Lung (tissue), 11 donors: ENCODE measurements at regions not wholly inside any gene's neighbourhood (a gene's known extent, or its start where the extent isn't known, plus 50 kb on each side); places are given as distances from the start of the nearest gene placed in this dataset.

Experiments used
- ATAC-seq: fragments of 200-7000 bp; cut with Tn5 transposase; one replicate; pipeline ENCODE4 v1.9.1; 2020; ENCODE audit warnings: moderate number of reproducible peaks; ENCODE audit not compliant: insufficient read depth, low FRiP score
- DNase-seq, 3 donors: peaks; one replicate each; pipeline ENCODE4 v3.0.0-alpha.2; 2013 to 2017
- H3K27ac ChIP-seq, 2 donors: one replicate each; pipeline ENCODE4 v1.5.1; 2013; ENCODE audit warnings: mild to moderate bottlenecking in 2 of 2, moderate library complexity in 2 of 2, control low read depth in 1 of 2, inconsistent platforms in 1 of 2, low read depth in 1 of 2, low read length in 1 of 2
- H3K27me3 ChIP-seq, 3 donors: one replicate each; pipeline ENCODE4 v1.5.1; 2013; ENCODE audit warnings: low read length in 2 of 3; ENCODE audit not compliant: control insufficient read depth in 3 of 3, insufficient read depth in 3 of 3
- H3K36me3 ChIP-seq, 4 donors: one replicate each; pipeline ENCODE4 v1.5.1; 2013; ENCODE audit warnings: low read length in 4 of 4, mild to moderate bottlenecking in 1 of 4, moderate library complexity in 1 of 4; ENCODE audit not compliant: control insufficient read depth in 4 of 4, insufficient read depth in 4 of 4
- H3K4me1 ChIP-seq, 5 donors: one replicate each; pipeline ENCODE4 v1.5.1; 2013; ENCODE audit warnings: low read length in 5 of 5, mild to moderate bottlenecking in 2 of 5, moderate library complexity in 1 of 5; ENCODE audit not compliant: control insufficient read depth in 5 of 5, insufficient read depth in 5 of 5
- H3K4me3 ChIP-seq: one replicate; pipeline ENCODE4 v1.5.1; 2013; ENCODE audit warnings: mild to moderate bottlenecking, control low read depth, moderate library complexity
- H3K9ac ChIP-seq, 2 donors: one replicate each; pipeline ENCODE4 v1.5.1; 2013; ENCODE audit warnings: low read length in 2 of 2, control low read depth in 1 of 2; ENCODE audit not compliant: insufficient read depth in 1 of 2
- H3K9me3 ChIP-seq, 4 donors: one replicate each; pipeline ENCODE4 v1.5.1; 2013; ENCODE audit warnings: low read length in 3 of 4, mild to moderate bottlenecking in 1 of 4, moderate library complexity in 1 of 4; ENCODE audit not compliant: control insufficient read depth in 4 of 4, insufficient read depth in 3 of 4
- CTCF ChIP-seq: IDR thresholded peaks from 2 replicates; pipeline ENCODE4 v1.5.1; 2012; ENCODE audit warnings: mild to moderate bottlenecking; ENCODE audit errors: control extremely low read depth, extremely low read depth
- WGBS, 2 donors: extraction: QIAGEN DNeasy Blood & Tissue Kit; methylation state at CpG; one replicate each; pipeline ENCODE4 v1.1.7; 2013; 5-methylcytosine and 5-hydroxymethylcytosine counted together
- donor health status: control.
- donor health status: control.
- donor health status: Bipolar disorder and iron deficiency.
- donor health status: healthy.
- donor health status: DM: yes; HTN: yes; CAD: no.

GRCh38 chr5:57581222-57581621 lies 98.6 kb upstream of the ACTBL2 start:
- DNase-seq (no peak), ATAC-seq (no peak)
- no peaks in the 10 kb centered on the region for H3K36me3 ChIP-seq
- no peak overlapping the region for H3K4me3 ChIP-seq
- no peaks in the 10 kb centered on the region for H3K9me3 ChIP-seq
- H3K9ac ChIP-seq = no peak overlapping the region
- H3K27me3 ChIP-seq = no peaks in the 10 kb centered on the region
- H3K4me1 ChIP-seq = peaks cover 0 to 5% (median 0%) of the 10 kb centered on the region in 5 donors
- no peak for TF ChIP-seq CTCF
- WGBS, 2 donors = 79 to 84% methylated on average over 4 of the region's 4 CpGs
- H3K27ac ChIP-seq = no peak overlapping the region

DNA sequence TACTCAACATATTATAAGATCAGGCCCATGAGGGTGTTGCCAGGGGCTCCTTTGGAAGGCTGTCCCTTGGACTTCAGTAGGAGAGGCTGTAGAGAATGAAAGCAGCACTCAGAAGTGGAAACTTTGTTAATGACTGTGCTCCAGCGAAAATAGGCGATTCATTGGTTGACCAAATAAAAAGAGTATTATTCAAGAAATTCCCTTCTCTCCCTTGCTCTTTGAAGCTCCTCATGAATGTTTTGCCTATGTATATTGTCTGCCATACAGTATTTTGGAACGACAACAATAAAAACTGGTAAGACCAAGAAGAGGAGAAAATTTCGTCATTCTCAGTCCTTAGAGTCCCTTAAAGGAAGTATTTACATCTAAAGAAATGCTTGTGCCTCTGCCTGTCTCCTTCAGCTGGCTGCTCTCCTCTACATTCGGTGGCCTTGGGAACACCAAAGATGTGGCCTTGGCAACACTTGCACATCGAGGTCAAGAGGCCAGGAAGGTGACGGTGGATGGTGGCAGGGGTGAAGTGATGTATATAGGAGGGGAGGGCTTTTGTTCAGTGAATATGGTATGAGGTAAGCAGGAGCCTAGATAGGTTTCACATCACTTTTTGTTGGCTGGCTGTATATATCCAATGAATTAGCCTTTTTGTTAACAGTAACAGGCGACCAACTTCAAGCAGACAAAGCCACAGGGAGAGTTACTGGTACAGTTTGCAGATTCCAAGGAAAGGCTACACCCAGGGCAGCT lies 95.0 kb upstream of the ACTBL2 start:
- TF ChIP-seq CTCF = no peak
- no peak for ATAC-seq
- no peak for DNase-seq
- Histone ChIP-seq H3K36me3 (no peaks in the 10 kb centered on the region), H3K27me3 (no peaks in the 10 kb centered on the region), H3K4me3 (no peak overlapping the region), H3K9me3 (no peaks in the 10 kb centered on the region), H3K9ac (no peak overlapping the region), H3K27ac (no peak overlapping the region), H3K4me1 (no peaks in the 10 kb centered on the region)
- 86 to 87% methylated on average over 8 of the region's 8 CpGs for WGBS, 2 donors

GRCh38 chr5:57576317-57576716 lies 93.7 kb upstream of the ACTBL2 start:
- Histone ChIP-seq H3K9me3 (no peaks in the 10 kb centered on the region), H3K4me3 (no peak overlapping the region), H3K9ac (no peak overlapping the region), H3K4me1 (peaks cover 0 to 4% (median 0%) of the 10 kb centered on the region in 5 donors), H3K27ac (no peak overlapping the region), H3K27me3 (no peaks in the 10 kb centered on the region), H3K36me3 (no peaks in the 10 kb centered on the region)
- TF ChIP-seq CTCF = no peak
- ATAC-seq (no peak), DNase-seq (no peak)
- WGBS, 2 donors = 90 to 93% methylated on average over 6 of the region's 6 CpGs

DNA sequence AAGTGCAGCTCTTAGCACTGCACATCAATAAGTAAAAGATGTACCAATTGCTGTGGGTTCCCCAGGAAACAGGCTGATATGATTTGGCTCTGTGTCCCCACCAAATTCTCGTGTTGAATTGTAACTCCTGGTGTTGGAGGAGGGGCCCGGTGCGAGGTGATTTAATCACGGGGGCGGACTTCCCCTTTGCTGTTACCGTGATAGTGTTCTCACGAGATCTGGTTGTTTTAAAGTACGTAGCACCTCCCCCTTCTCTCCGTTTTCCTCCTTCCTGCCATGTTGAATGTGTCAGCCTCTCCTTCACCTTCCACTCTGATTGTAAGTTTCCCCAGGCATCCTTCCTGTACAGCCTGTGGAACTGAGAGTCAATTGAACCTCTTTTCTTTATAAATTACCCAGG lies 93.2 kb upstream of the ACTBL2 start:
- Histone ChIP-seq H3K27me3 (no peaks in the 10 kb centered on the region), H3K36me3 (no peaks in the 10 kb centered on the region), H3K4me1 (peaks cover 0 to 4% (median 0%) of the 10 kb centered on the region in 5 donors), H3K27ac (no peak overlapping the region), H3K9ac (no peak overlapping the region), H3K4me3 (no peak overlapping the region), H3K9me3 (no peaks in the 10 kb centered on the region)
- WGBS, 2 donors = 81 to 86% methylated on average over 9 of the region's 9 CpGs
- DNase-seq = no peak
- no peak for ATAC-seq
- no peak for TF ChIP-seq CTCF
